RCC 7860 (cell line): ENCODE measurements at regions not wholly inside any gene's neighbourhood (a gene's known extent, or its start where the extent isn't known, plus 50 kb on each side); places are given as distances from the start of the nearest gene placed in this dataset.
"Not testable (repeated sequence)": the region's sequence is repeated elsewhere in the genome, so short reads cannot be mapped to it uniquely, and the experiment has no call there.

Source experiments
- DNase-seq: peaks from one replicate; pipeline ENCODE4 v3.0.0-alpha.2; 2015; ENCODE audit warnings: low spot score
- FAIRE-seq: peaks from 2 replicates; lab custom pipeline; 2012; peaks lifted over from hg19 to GRCh38; lab: Jason Lieb, UNC

- FAIRE-seq = no peak
- DNase-seq = no peak
These were observed 553.3 kb upstream of the USP24 start for GRCh38 chr1:55768327-55768952.

- FAIRE-seq = no peak
- no peak for DNase-seq
These were observed 552.0 kb upstream of the USP24 start for GRCh38 chr1:55767171-55767570.

- DNase-seq, FAIRE-seq: not testable (repeated sequence)
These were observed 550.3 kb upstream of the USP24 start for GRCh38 chr1:55765505-55765904.

- FAIRE-seq = no peak
- no peak for DNase-seq
These were observed 536.6 kb upstream of the USP24 start for GRCh38 chr1:55751776-55752175.

GRCh38 chr1:55750628-55750995 lies 535.4 kb upstream of the USP24 start:
- no peak for FAIRE-seq
- no peak for DNase-seq

GRCh38 chr1:55749975-55750627 lies 534.9 kb upstream of the USP24 start:
- no peak for FAIRE-seq
- DNase-seq = no peak

GRCh38 chr1:55747408-55747841 lies 532.3 kb upstream of the USP24 start:
- FAIRE-seq = no peak

GRCh38 chr1:55746710-55747109 lies 531.5 kb upstream of the USP24 start:
- FAIRE-seq (no peak), DNase-seq (no peak)

More at GRCh38 chr1:55747408-55747841, 532.3 kb upstream of the USP24 start:
- no peak for DNase-seq

GRCh38 chr1:55741516-55741915 lies 526.4 kb upstream of the USP24 start:
- no peak for FAIRE-seq

GRCh38 chr1:55735106-55735505 lies 519.9 kb upstream of the USP24 start:
- DNase-seq = peak; percentile 27
- FAIRE-seq = peak; percentile 30

More at GRCh38 chr1:55741516-55741915, 526.4 kb upstream of the USP24 start:
- no peak for DNase-seq

GRCh38 chr1:55726994-55727393 lies 511.8 kb upstream of the USP24 start:
- no peak for FAIRE-seq
- no peak for DNase-seq

GRCh38 chr1:55725378-55725777 lies 510.2 kb upstream of the USP24 start:
- FAIRE-seq (no peak), DNase-seq (peak; percentile 20)

- FAIRE-seq (no peak), DNase-seq (peak; percentile 27)
These were observed 509.6 kb upstream of the USP24 start for GRCh38 chr1:55724551-55725325.

GRCh38 chr1:55723001-55723400 lies 507.8 kb upstream of the USP24 start:
- no peak for FAIRE-seq
- DNase-seq = no peak

- FAIRE-seq (no peak), DNase-seq (no peak)
These were observed 505.1 kb upstream of the USP24 start for GRCh38 chr1:55720261-55720660.

- FAIRE-seq (peak; percentile 98), DNase-seq (peak; percentile 98)
These were observed 503.9 kb upstream of the USP24 start for GRCh38 chr1:55718758-55719671.

GRCh38 chr1:55717111-55717510 lies 501.9 kb upstream of the USP24 start:
- DNase-seq (no peak), FAIRE-seq (no peak)

GRCh38 chr1:55716610-55717009 lies 501.4 kb upstream of the USP24 start:
- peak; percentile 81 for FAIRE-seq
- DNase-seq = peak; percentile 59

GRCh38 chr1:55716151-55716550 lies 501.0 kb upstream of the USP24 start:
- FAIRE-seq = no peak
- DNase-seq = peak; percentile 50

GRCh38 chr1:55714230-55714629 lies 499.1 kb upstream of the USP24 start:
- no peak for DNase-seq
- no peak for FAIRE-seq

- FAIRE-seq = no peak
These were observed 498.4 kb upstream of the USP24 start for GRCh38 chr1:55713516-55713915.

More at GRCh38 chr1:55713516-55713915, 498.4 kb upstream of the USP24 start:
- DNase-seq = no peak
